ENCODE measurements at regions not wholly inside any gene's neighbourhood (a gene's known extent, or its start where the extent isn't known, plus 50 kb on each side); places are given as distances from the start of the nearest gene placed in this dataset.

GRCh38 chr9:115442054-115442453 lies 324.1 kb upstream of the TNC start:
- DNase-seq, result no peak
- TF ChIP-seq CTCF (IDR thresholded peaks at IDR 0.05; ENCODE audit: partially characterized antibody, unreplicated experiment), result no peak
- no peak overlapping the region for H3K4me3 Mint-ChIP-seq (ENCODE audit: unreplicated experiment)
- H3K27me3 Mint-ChIP-seq (ENCODE audit: unreplicated experiment), result no peaks in the 10 kb centered on the region
- H3K27ac Mint-ChIP-seq (ENCODE audit: unreplicated experiment), result no peak overlapping the region
- H3K9me3 Mint-ChIP-seq (ENCODE audit: unreplicated experiment), result no peaks in the 10 kb centered on the region
- H3K4me1 Mint-ChIP-seq (ENCODE audit: low read depth, unreplicated experiment), result no peaks in the 10 kb centered on the region
- no peaks in the 10 kb centered on the region for H3K36me3 Mint-ChIP-seq (ENCODE audit: unreplicated experiment)

GRCh38 chr9:115443890-115444289 lies 325.9 kb upstream of the TNC start:
- H3K27ac Mint-ChIP-seq (ENCODE audit: unreplicated experiment), result no peak overlapping the region
- H3K36me3 Mint-ChIP-seq (ENCODE audit: unreplicated experiment), result no peaks in the 10 kb centered on the region
- no peaks in the 10 kb centered on the region for H3K27me3 Mint-ChIP-seq (ENCODE audit: unreplicated experiment)
- H3K9me3 Mint-ChIP-seq (ENCODE audit: unreplicated experiment), result no peaks in the 10 kb centered on the region
- DNase-seq, result no peak
- TF ChIP-seq CTCF (IDR thresholded peaks at IDR 0.05; ENCODE audit: partially characterized antibody, unreplicated experiment), result no peak
- H3K4me1 Mint-ChIP-seq (ENCODE audit: low read depth, unreplicated experiment), result no peaks in the 10 kb centered on the region
- no peak overlapping the region for H3K4me3 Mint-ChIP-seq (ENCODE audit: unreplicated experiment)

DNA sequence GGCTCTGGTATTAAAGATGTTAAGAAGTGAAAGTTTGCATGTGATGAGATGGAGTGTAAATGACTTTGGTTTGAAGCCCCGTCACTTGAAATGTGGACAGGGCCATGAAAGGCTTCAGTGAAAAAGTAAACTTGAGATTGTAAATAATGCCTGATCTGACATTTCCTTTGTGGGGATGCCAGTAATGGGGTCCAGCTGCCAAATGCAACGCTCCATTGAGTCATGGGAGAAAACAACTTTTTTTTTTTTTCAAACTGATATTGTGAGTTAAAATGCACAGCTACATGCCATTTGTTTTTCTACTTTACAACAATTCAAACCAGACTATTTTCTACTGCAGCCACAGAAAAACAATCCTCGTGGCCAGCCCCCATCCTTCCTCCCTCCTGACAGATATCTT lies 327.0 kb upstream of the TNC start:
- Mint-ChIP-seq H3K27ac (ENCODE audit: unreplicated experiment) (no peak overlapping the region), H3K27me3 (ENCODE audit: unreplicated experiment) (no peaks in the 10 kb centered on the region), H3K9me3 (ENCODE audit: unreplicated experiment) (no peaks in the 10 kb centered on the region), H3K36me3 (ENCODE audit: unreplicated experiment) (no peaks in the 10 kb centered on the region), H3K4me1 (ENCODE audit: low read depth, unreplicated experiment) (no peaks in the 10 kb centered on the region), H3K4me3 (ENCODE audit: unreplicated experiment) (no peak overlapping the region)
- no peak for TF ChIP-seq CTCF (IDR thresholded peaks at IDR 0.05; ENCODE audit: partially characterized antibody, unreplicated experiment)
- no peak for DNase-seq

- H3K27ac Mint-ChIP-seq (ENCODE audit: unreplicated experiment), result no peak overlapping the region
- H3K4me3 Mint-ChIP-seq (ENCODE audit: unreplicated experiment), result no peak overlapping the region
- no peaks in the 10 kb centered on the region for H3K9me3 Mint-ChIP-seq (ENCODE audit: unreplicated experiment)
- no peak for TF ChIP-seq CTCF (IDR thresholded peaks at IDR 0.05; ENCODE audit: partially characterized antibody, unreplicated experiment)
- H3K27me3 Mint-ChIP-seq (ENCODE audit: unreplicated experiment), result no peaks in the 10 kb centered on the region
- H3K4me1 Mint-ChIP-seq (ENCODE audit: low read depth, unreplicated experiment), result no peaks in the 10 kb centered on the region
- H3K36me3 Mint-ChIP-seq (ENCODE audit: unreplicated experiment), result no peaks in the 10 kb centered on the region
- no peak for DNase-seq
These were observed 327.7 kb upstream of the TNC start for GRCh38 chr9:115445655-115446054.

DNA sequence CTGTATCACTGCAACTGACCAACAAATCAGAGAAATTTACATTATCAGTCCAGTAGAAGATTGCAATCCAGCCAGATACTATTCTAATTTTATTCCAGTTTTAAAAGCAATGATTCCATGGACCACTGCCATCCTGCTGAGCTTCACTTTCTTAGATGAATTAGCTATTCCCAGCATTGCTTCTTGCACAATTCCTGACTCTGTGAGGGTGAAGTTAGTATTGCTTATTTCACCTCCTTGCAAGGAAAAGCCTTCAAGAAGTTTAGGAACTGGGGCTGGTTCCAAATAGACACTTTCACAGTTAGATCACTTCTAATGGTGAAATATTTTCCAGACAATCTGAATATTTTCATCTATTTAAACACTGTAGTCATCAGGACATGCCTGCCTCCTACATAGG lies 338.6 kb upstream of the TNC start:
- Mint-ChIP-seq H3K9me3 (ENCODE audit: unreplicated experiment) (no peaks in the 10 kb centered on the region), H3K27me3 (ENCODE audit: unreplicated experiment) (no peaks in the 10 kb centered on the region), H3K27ac (ENCODE audit: unreplicated experiment) (no peak overlapping the region), H3K4me1 (ENCODE audit: low read depth, unreplicated experiment) (no peaks in the 10 kb centered on the region), H3K4me3 (ENCODE audit: unreplicated experiment) (no peak overlapping the region), H3K36me3 (ENCODE audit: unreplicated experiment) (no peaks in the 10 kb centered on the region)
- TF ChIP-seq CTCF (IDR thresholded peaks at IDR 0.05; ENCODE audit: partially characterized antibody, unreplicated experiment), result no peak
- no peak for DNase-seq

Measured in glutamatergic neuron (in vitro differentiated cells).